ENCODE measurements at regions not wholly inside any gene's neighbourhood (a gene's known extent, or its start where the extent isn't known, plus 50 kb on each side); places are given as distances from the start of the nearest gene placed in this dataset.

GRCh38 chr18:46297124-46297523, 192.9 kb downstream of the HAUS1 start:
- TF ChIP-seq CTCF (conservative IDR thresholded peaks at IDR 0.05) (no peak), EZH2 (IDR thresholded peaks at IDR 0.05; ENCODE audit: low read depth) (no peak)
